GM12892 (cell line): ENCODE measurements at regions not wholly inside any gene's neighbourhood (a gene's known extent, or its start where the extent isn't known, plus 50 kb on each side); places are given as distances from the start of the nearest gene placed in this dataset.

Source experiments
- DNase-seq: peaks from one replicate; pipeline ENCODE4 v3.0.0; 2011; ENCODE audit not compliant: insufficient read length
- FAIRE-seq: peaks from 2 replicates; lab custom pipeline; 2011; peaks lifted over from hg19 to GRCh38; lab: Jason Lieb, UNC
- POLR2A ChIP-seq: IDR thresholded peaks from 2 replicates; pipeline ENCODE4 v1.6.1; 2011; ENCODE audit warnings: low read depth, low read length, control low read depth
- POLR2AphosphoS5 ChIP-seq: IDR thresholded peaks from 2 replicates; pipeline ENCODE4 v1.6.1; 2011; ENCODE audit warnings: low read depth, low read length, control low read depth
- TAF1 ChIP-seq: IDR thresholded peaks from 2 replicates; pipeline ENCODE4 v1.6.1; 2011; ENCODE audit warnings: low read depth, mild to moderate bottlenecking, control low read depth, low read length, borderline replicate concordance

GRCh38 chr2:45269149-45269793 lies 260.0 kb upstream of the SIX2 start:
- DNase-seq (no peak), FAIRE-seq (no peak)
- TF ChIP-seq POLR2AphosphoS5 (no peak), POLR2A (no peak), TAF1 (no peak)

GRCh38 chr2:45268631-45269030 lies 259.4 kb upstream of the SIX2 start:
- TF ChIP-seq POLR2AphosphoS5 (no peak), POLR2A (no peak), TAF1 (no peak)
- DNase-seq (no peak), FAIRE-seq (no peak)

DNA sequence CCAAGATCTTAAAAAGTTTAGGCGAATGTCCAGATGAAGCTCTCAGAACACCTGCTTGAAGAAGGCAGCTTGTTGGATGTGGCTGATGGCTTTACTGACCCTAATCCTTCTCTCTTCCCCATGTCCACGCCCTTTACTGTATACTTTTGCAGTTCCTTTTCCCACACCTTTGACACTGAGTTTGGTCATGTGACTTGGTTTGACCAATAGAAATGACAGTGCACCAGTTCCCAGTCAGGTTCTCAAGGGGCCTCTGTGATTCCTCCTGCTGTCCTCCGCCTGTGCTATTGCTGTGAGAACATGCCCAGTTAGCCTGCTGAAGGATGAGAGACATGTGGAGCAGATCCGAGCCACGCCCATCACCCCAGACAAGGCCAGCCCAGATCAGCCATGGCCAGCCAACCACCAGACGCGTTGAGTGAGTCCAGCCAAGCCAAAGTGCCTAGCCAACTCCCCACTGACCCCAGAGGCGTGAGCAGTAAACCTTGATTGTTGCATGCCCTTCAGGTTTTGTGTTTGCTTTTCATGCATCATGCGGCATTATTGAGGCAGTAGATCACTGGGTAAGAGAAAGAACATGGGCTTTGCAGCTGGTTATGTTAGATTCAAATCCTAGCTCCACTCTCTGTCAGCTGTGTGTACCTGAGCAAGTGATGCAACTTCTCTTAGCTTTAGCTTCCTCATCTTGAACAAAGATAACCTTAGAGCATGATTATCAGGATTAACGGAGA lies 258.0 kb upstream of the SIX2 start:
- no peak for TF ChIP-seq POLR2AphosphoS5
- TF ChIP-seq POLR2A: no peak
- TF ChIP-seq TAF1: no peak
- FAIRE-seq (no peak), DNase-seq (no peak)

DNA sequence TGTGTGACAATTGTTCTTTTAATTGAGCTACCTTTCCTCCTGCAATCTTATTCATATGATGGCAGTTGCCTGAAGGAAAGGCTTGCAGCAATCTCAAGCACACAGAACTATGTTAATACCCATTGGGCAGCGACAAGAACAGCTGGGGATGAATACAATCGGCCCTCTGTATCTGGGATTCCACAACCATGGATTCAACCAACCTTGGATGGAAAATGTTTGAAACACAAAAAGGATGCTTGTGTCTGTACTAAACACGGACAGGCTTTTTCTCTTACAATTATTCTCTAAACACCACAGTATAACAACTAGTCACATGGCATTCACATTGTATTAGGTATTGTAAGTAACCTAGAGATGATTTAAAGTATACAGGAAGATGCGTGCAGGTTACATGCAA lies 256.1 kb upstream of the SIX2 start:
- no peak for DNase-seq
- TF ChIP-seq POLR2A (no peak), POLR2AphosphoS5 (no peak), TAF1 (no peak)

GRCh38 chr2:45264227-45265225 lies 255.3 kb upstream of the SIX2 start:
- no peak for TF ChIP-seq POLR2A
- TF ChIP-seq POLR2AphosphoS5: no peak
- no peak for TF ChIP-seq TAF1
- FAIRE-seq (no peak), DNase-seq (no peak)

More for the DNA sequence above, 256.1 kb upstream of the SIX2 start:
- no peak for FAIRE-seq

DNA sequence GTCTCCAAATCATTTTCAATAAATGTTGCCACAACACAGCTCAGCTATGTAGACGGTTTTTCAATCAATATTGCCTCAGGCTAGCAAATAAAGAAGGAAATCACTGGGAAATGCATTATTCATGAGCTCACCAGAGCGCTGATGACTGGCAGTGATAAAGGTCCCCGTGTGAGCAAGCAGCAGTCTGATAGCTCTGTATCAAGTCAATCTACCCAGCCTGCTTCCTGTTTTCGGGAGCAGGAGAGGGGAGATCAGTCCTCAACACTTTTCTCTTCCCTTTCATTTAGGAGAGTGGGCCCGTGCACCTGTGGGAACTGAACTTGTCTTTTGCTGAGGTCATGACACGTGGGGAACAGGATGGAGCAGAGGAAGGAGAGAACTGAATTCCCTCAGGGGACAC lies 253.9 kb upstream of the SIX2 start:
- TF ChIP-seq POLR2AphosphoS5 (no peak), TAF1 (no peak), POLR2A (no peak)
- no peak for DNase-seq
- FAIRE-seq: no peak

DNA sequence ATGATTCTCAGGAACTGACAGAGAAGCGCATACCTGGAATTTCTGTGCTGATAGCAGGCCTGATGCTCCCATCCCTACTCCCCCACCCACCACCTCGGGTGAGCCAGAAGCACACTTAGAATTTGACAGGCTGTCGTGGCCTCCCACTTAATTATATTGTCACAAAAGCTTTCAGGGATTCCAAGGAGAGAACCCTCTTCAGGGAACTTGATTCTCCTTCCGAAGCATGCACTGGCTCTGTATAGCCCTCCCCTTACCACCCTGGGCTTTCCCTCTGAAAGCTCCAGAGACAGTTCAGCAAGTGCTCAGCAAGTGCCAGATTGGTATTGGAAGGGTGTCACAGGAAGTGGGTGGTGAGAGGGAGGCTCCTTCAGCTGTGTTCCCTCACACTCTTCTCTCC lies 252.5 kb upstream of the SIX2 start:
- DNase-seq (no peak), FAIRE-seq (no peak)
- TF ChIP-seq TAF1 (no peak), POLR2A (no peak), POLR2AphosphoS5 (no peak)

DNA sequence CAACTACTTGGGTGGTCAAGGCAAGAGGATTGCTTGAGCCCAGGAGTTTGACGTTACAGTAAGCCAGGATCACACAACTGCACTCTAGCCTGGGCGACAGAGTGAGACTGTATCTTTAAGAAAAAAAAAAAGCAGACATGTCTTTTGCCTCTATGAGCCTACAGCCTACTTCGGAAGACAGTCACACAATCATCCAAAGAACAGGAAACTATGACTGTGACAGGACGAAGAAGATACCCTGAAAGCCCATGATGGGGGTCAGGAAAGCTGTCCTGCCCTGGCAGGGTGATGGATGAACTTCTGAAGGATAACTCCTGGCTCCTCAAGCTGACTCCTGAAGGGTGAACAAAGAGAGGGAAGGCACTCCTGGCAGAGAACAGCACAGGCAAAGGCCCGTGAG lies 251.7 kb upstream of the SIX2 start:
- TF ChIP-seq TAF1 (no peak), POLR2A (no peak), POLR2AphosphoS5 (no peak)
- no peak for FAIRE-seq
- no peak for DNase-seq

DNA sequence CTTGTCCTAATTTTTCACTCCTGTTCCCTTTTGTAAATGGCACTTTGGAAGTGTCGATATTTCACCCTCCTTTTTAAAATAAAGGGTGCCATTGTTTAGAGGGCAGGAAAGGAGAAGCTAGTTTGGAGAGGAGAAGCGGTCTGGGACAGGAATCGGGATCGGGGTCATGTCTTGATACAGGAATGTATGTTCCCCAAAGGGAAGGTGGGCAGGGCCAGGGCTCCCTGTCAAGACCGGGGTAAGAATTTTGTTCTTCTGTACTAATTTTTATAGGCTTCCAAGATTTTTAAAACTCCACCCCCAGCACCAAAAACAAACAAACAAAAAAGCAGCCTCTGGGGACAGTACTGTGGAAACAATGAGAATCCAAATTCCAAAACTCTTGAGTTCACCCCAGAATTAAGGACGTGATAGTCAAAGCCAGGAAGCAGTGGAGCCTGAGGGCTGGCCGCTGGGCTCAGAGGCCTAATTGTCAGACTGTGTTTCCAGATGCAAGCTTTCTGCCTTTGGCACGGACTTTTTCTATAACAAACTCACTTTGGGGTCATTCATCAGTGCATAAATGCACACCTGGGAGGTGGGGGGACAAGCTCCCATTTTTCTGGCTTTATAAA lies 250.4 kb upstream of the SIX2 start:
- FAIRE-seq (no peak), DNase-seq (no peak)
- TF ChIP-seq POLR2AphosphoS5: no peak
- TF ChIP-seq TAF1: no peak
- TF ChIP-seq POLR2A: no peak

DNA sequence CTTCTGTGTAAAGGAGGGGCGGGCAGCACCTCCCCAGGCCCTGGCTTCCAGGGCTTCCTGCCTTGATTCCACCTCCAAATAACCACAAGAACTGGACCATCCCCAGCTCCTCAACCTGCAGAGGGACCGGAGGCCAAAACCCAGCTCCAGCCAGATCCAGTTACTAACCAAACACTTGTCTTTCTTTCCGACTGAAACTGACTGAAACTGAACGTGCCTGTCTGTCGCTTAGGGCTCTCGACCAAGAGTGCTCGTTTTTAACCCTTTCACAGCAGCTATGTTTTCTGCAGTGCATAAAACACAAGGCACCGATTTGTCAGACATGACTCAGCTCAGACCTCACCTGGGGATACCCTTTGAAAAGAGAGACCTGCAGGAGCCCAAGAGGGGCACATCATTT lies 249.9 kb upstream of the SIX2 start:
- FAIRE-seq (no peak), DNase-seq (no peak)
- TF ChIP-seq TAF1 (no peak), POLR2AphosphoS5 (no peak), POLR2A (no peak)

- FAIRE-seq (no peak), DNase-seq (no peak)
- TF ChIP-seq TAF1 (no peak), POLR2AphosphoS5 (no peak)
Measured at GRCh38 chr2:45258311-45258710, 249.1 kb upstream of the SIX2 start.
